Right renal cortex interstitium (tissue), 3 donors: ENCODE measurements at regions not wholly inside any gene's neighbourhood (a gene's known extent, or its start where the extent isn't known, plus 50 kb on each side); places are given as distances from the start of the nearest gene placed in this dataset.

Experiments used
- DNase-seq, 3 donors: peaks; one replicate each; pipeline ENCODE4 v3.0.0-alpha.2; 2013; ENCODE audit warnings: low read depth in 3 of 3, low spot score in 2 of 3

- no peak for DNase-seq
Observed at GRCh38 chr1:2932671-2933350, 88.5 kb upstream of the ACTRT2 start.

DNA sequence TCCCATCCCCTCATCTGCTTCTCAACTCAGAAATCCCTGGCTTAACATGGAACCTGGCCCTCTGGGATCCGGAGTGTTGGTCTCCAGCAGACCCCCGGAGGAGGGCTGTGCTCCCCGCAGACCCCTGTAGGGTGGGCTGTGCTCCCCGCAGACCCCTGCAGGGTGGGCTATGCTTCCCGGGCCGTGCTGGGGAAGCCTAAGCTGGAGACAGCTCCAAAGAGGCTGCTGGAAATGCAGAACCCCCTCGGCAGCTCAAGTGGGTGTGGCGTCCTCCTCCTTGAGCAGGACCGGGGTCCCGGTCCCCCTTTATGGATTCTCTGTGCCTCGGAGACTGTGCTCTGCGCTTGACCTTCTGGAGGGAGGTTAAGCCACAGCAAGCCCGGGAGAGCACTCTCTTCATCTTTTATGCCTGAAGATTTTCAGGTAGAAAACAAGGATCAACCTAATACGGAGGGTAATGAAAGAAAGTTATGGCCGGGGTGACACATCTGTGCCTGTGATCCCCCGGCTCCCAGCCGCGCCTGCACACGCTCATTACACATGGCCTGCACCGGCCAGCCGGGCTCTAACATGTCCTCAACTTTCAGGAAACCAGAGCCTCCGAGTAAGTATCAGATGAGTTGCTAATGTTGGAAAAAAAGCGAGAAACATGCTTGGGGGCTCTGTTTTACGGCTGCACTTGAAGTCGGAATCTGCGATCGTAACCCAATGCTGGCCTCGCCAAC is 87.7 kb upstream of the ACTRT2 start:
- DNase-seq = no peak

DNA sequence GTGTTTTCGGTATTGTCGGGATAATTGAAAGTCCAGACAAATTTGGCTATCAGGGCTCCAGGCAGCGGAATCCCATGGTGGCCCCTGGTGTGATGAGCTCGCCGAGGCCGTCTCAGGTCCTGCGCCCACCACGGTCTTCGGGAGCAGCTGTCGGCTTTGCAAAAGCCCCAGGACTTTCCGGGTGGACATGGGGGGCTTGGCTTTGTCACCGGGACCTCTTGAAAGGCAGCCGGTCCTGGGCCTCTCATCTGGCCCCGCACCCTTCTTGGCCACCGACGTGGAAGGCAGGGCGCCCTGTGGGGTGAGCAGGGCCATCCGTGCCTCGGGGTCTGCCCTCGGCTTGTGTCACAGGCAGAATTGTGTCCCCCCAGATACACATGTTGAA is 87.1 kb upstream of the ACTRT2 start:
- DNase-seq = no peak

DNA sequence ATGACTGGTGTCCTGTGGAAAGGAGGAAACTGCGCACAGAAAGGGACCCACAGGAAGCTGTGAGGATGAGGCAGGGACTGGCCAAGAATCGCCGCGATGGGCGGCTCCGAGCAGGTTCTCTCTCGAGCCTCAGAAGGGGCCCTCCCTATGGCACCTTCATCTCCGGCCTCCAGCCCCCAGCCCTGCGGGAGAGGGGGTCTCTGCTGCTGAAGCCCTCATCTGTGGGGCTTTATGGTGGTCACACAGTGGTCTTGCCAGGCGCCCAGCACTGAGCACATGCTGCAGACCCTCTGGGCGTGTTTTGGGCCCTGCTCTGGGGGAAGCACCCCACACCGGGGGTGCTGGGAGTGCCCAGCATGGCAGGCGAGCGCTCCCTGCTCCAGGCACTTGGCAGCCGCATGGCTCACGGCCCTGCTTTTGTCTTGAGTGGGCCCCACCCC is 86.6 kb upstream of the ACTRT2 start:
- no peak for DNase-seq

- no peak for DNase-seq
Observed at GRCh38 chr1:2935184-2935583, 86.1 kb upstream of the ACTRT2 start.

DNA sequence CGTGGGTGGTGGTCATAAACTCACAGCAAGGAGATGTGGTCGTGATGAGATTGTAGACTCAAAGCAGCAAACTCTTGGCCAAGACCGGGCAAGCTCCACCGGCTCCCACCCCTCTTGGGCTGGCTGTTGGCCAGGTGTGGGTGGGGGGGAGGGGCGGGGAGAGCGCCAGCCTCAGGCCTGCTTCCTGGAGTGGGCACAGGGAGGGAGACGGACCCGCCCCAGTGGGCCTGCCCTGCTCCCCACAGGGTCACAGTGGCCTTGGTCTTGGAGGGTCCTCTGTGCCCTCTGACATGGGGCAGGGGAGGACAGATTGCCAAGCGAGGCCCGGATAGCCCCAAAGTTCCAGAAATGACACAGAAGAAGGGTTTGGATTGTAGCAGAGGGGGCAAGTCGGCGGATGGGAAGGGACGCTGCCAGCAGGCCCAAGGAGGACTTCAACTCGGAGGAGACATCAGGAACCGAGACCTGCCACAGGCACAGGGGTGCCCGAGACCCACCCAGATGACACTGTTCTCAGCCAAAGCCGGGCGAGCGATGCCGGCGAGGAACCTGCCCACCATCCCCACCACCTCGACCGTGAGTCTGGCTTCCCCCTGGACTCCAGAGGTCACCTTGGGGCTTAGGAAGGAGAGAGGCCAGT is 85.4 kb upstream of the ACTRT2 start:
- no peak for DNase-seq

DNA sequence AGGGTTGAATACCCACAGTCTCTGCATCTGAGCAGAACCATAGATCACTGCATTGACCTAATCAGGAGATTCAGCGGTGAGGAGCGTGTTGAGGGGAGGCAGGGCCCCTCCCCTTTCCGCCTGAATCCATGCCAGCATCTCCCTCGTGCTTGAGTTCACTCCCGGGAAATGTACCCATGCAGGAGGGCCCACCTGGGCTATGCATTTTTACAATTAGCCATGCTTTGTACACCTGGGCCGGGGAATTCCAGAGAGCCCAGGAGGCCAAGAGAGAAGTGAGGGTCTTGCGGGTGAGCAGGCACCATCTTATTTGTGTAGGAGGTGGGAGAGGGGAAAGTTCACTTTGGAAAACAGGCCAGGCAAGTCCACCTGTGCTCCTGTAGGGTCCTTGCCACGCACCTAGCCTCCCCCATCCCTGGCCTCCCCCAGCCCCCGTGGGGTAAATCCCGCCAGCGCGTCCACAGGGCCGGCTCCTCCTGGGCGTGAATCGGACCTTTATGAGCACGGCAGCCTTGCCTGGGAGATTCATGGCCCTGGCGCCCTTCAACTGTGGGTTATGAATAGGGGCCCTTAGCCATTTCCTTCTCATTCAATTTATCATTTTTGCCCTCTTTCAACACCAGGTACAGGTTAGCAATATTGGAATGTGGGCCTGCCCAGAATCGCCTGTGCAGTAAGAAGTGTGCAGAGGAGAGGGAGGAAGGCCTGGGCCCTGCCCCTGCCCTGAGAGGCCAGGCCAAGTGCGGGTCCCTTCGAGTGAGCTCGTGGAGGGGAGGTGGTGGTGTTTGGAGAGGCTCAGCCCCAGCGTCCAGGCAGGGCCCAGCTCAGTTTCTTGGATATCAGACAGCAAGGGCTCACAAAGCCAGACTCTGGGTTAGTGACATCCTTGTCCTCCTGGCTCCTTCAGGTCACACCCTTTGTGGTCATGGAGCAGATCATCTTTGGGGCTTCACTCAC is 84.4 kb upstream of the ACTRT2 start:
- no peak for DNase-seq

DNA sequence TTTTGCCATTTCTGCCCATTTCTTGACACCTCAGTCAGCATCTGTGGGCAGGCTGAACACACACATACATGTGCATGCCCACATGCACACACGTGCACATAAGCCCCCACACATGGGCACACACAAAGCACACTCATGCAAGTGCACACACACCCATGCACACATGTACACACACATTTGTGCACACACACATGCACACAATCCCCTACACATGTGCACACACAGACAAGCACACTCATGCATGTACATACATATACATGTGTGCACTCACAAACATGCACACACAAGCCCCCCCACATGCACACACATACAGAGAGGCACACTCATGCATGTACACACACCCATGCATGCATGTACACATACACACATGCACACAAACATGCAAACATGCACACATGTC is 83.5 kb upstream of the ACTRT2 start:
- DNase-seq = no peak

DNA sequence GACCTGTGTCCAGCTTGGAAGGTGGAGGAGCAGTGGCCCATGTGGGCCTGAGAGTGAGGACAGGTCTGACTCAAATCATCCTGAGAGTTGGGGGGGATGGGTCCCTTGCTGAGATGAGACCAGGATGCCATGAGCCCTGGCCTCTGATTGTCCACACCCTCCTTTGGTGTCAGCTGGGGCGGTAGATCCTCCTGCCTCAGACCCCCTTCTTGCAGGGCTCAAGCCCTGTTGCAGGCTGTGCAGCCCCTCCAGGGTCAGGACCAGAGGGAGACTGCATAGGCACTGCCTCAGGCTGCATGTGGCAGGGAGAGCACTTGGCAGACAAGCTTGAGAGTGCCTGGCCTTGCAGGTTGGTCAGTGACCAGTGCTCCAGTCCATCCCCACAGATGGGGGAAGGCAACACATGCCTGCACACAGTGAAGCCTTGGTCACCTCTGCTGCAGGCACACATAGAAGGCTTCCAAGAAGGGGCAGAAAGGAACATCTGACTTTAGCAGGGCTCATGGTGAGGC is 82.2 kb upstream of the ACTRT2 start:
- no peak for DNase-seq

DNA sequence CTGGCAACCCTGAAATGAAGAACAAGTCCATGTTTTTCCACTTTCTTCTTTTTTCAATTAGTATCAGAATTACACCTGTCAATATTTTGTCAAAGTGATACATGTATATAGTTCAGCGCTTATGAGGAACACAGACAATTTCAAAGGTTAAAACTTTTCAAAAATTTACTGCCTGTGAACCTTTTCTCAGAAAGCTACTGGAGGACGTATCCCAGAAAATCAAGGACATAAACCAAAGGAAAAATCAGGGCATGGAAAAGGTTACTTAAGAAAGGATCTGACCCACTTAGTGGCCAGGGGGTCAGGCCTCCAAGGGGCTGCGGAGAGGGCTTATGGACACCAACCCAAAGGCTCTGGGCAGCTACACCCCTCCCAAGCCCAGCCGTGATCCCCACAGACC is 81.1 kb upstream of the ACTRT2 start:
- DNase-seq = no peak

DNA sequence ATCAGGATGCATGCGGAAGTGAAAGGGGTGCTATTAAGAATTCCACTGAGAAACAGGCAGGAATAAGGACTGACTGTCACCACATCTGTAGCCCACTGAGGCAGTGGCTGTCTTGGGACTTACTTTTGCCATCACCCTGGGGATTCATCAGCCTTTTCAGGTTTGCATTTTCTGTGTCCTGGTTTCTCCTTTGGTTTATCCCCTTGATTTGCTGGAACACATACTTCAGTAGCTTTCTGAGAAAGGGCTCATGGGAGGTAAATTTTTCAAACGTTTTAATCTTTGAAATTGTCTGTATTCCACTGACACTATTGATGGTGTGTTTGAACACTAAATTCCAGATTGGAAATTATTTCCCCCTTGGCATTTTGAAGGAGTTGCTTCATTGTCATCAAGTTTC is 80.2 kb upstream of the ACTRT2 start:
- DNase-seq = no peak

- DNase-seq = no peak
Observed at GRCh38 chr1:2941907-2942306, 79.4 kb upstream of the ACTRT2 start.

DNA sequence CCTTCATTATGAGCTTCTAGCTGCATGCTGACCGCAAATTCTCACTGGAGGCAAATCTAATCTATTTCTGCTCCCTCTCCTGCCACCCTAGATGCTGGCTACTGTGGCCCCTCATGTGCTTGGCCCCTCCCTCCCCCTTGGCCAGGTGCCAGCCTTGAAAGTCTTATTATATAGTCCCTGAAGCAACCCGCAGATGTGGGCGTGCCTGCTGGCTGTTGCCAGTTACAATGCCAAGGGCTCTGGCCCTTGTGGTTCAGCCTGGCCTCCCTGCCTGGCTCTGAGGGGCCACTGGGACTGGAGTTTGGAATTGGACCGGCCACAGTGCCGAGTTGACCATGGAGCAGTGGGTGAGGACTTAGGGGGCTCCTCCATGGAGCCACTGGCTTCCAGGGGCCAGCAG is 78.9 kb upstream of the ACTRT2 start:
- DNase-seq = no peak

- DNase-seq = no peak
Observed at GRCh38 chr1:2943686-2944260, 77.5 kb upstream of the ACTRT2 start.

- DNase-seq = no peak
Observed at GRCh38 chr1:2944705-2945104, 76.6 kb upstream of the ACTRT2 start.

DNA sequence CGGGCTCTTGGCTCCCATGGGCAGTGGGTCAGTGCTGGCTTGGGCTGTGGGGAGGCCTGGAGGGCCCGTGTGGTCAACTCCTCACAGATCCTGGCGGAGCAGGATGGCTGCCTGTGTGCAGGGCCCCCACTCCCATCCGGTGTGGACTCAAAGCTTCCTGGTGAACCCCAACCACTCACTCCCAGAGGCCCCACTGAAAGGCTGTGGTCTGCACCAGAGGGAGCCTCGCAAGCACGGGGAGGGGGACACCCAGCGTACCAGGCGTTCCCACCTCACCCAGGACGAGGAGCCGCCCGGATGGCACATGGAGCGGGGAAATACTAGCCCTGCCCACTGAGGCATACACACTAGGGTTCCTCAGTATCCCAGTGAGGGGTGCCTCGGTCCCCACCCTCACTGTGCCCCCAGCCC is 75.4 kb upstream of the ACTRT2 start:
- no peak for DNase-seq

- DNase-seq = no peak
Observed at GRCh38 chr1:2946291-2946690, 75.0 kb upstream of the ACTRT2 start.

GRCh38 chr1:2946999-2947690 is 74.1 kb upstream of the ACTRT2 start:
- DNase-seq = no peak

DNA sequence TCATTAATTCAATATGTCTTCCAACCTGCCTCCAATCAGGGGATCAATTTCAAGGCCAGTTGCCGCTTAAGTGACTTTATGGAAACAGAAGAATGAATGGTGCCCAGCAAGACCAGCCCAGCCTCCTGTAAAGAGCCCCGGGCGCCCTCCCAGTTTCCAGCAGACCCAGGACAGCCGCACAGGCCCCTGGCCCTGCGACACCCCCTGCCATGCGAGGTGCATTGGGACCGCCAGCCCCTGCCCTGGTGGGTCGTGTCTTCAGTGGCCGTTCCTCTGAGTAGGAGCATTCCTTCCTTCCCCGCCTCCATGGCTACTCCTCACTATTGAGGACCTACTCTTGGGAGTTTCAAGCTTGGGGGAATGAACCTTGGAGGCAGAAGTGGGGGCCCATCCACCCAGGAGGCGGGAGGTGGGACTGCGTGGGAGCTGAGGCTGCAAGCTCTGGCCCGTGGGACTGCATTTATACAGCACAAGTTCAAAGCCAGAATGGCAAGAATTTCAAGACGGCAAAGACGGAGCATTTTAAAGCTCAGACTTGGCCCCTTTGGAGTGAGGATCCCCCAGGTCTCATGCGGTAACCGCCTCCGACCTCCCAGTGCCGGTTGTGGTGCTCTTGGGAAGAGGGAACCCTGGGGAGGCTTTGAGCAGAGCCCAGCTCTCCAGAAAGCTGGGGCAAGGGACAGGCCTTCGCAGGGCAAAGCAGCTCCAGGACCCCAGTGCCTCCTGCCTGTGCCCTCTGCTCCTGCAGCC is 73.1 kb upstream of the ACTRT2 start:
- no peak for DNase-seq
